Renal cortex interstitium (tissue), 11 donors: ENCODE measurements at regions not wholly inside any gene's neighbourhood (a gene's known extent, or its start where the extent isn't known, plus 50 kb on each side); places are given as distances from the start of the nearest gene placed in this dataset.

ENCODE experiments used
- DNase-seq, 11 donors: peaks; one replicate each; pipeline ENCODE4 v3.0.0-alpha.2; 2013; ENCODE audit warnings: low read depth in 9 of 11, low spot score in 4 of 11; ENCODE audit errors: extremely low read depth in 1 of 11

GRCh38 chr3:117442566-117442965, 733.0 kb downstream of the TUSC7 start:
- no peak for DNase-seq

GRCh38 chr3:117443014-117443413, 733.4 kb downstream of the TUSC7 start:
- peak in 3 of 11 donors; percentile 1 to 27 (median 5) for DNase-seq

- no peak for DNase-seq
Measured at GRCh38 chr3:117444175-117444574, 734.6 kb downstream of the TUSC7 start.

- no peak for DNase-seq
Measured at GRCh38 chr3:117447419-117447818, 737.8 kb downstream of the TUSC7 start.

GRCh38 chr3:117450026-117450425, 740.4 kb downstream of the TUSC7 start:
- no peak for DNase-seq

- no peak for DNase-seq
Measured at GRCh38 chr3:117454254-117454653, 744.7 kb downstream of the TUSC7 start.

GRCh38 chr3:117454908-117455307, 745.3 kb downstream of the TUSC7 start:
- DNase-seq, result no peak

GRCh38 chr3:117455782-117456181, 746.2 kb downstream of the TUSC7 start:
- DNase-seq, result no peak

GRCh38 chr3:117463276-117464115, 753.9 kb downstream of the TUSC7 start:
- no peak for DNase-seq

- no peak for DNase-seq
Measured at GRCh38 chr3:117471831-117472230, 762.3 kb downstream of the TUSC7 start.

GRCh38 chr3:117473981-117474538, 764.5 kb downstream of the TUSC7 start:
- DNase-seq, result no peak

- DNase-seq, result no peak
Measured at GRCh38 chr3:117476572-117476971, 767.0 kb downstream of the TUSC7 start.

GRCh38 chr3:117477214-117477755, 767.7 kb downstream of the TUSC7 start:
- DNase-seq, result no peak

GRCh38 chr3:117479095-117479494, 769.5 kb downstream of the TUSC7 start:
- no peak for DNase-seq

- no peak for DNase-seq
Measured at GRCh38 chr3:117480525-117480924, 770.9 kb downstream of the TUSC7 start.

GRCh38 chr3:117480972-117481371, 771.4 kb downstream of the TUSC7 start:
- no peak for DNase-seq

- no peak for DNase-seq
Measured at GRCh38 chr3:117483839-117484238, 774.3 kb downstream of the TUSC7 start.

- no peak for DNase-seq
Measured at GRCh38 chr3:117485841-117486240, 776.3 kb downstream of the TUSC7 start.

- DNase-seq, result no peak
Measured at GRCh38 chr3:117486719-117487716, 777.4 kb downstream of the TUSC7 start.
